K562 (cell line): ENCODE measurements at regions not wholly inside any gene's neighbourhood (a gene's known extent, or its start where the extent isn't known, plus 50 kb on each side); places are given as distances from the start of the nearest gene placed in this dataset.

Source experiments
- ATAC-seq: fragments of 200-7000 bp; cut with Tn5 transposase; 3 replicates; pipeline ENCODE4 v1.9.1; 2020; ENCODE audit warnings: moderate library complexity
- BruUV-seq: library from RNA; stranded (reverse); fragments of 400-500 nt; replicated peaks from 2 replicates; lab custom pipeline; 2021; lab: Mats Ljungman, UMichigan
- CTCF ChIA-PET: fragments of 300-600 bp; formaldehyde crosslinking; extraction: SDS; loops from one replicate; lab custom pipeline; 2021; ENCODE audit warnings: low intra/inter-chr PET ratio; lab: Yijun Ruan, JAX
- POLR2A ChIA-PET: fragments of 300-600, 350-650 bp; sonication (Branson Sonifier 250); formaldehyde crosslinking; extraction: SDS; loops from one replicate; lab custom pipeline; 2021; ENCODE audit warnings: antibody characterized with exemption, inconsistent platforms; lab: Yijun Ruan, JAX
- DNase-seq, 4 experiments: peaks; one replicate each; pipeline versions ENCODE4 v3.0.0 to v3.0.0-alpha.2; 2011 to 2018; ENCODE audit warnings: low spot score in 3 of 4, mixed read lengths in 3 of 4; ENCODE audit errors: extremely low read depth in 1 of 4
- FAIRE-seq: peaks from 2 replicates; lab custom pipeline; 2011; peaks lifted over from hg19 to GRCh38; lab: Jason Lieb, UNC
- H2AFZ ChIP-seq: 2 replicates; pipeline ENCODE4 v1.6.0; 2011; ENCODE audit warnings: low read depth, low read length, control low read depth, inconsistent platforms
- H3K27ac ChIP-seq: fragments of 200-600 bp; 3 replicates; pipeline ENCODE4 v1.8.0; 2011; ENCODE audit warnings: low read depth, mild to moderate bottlenecking, control low read depth, inconsistent platforms, low read length, moderate library complexity, mixed read lengths; ENCODE audit errors: extremely low read depth
- H3K27me3 ChIP-seq, 2 experiments: fragments of 300-600 bp in 1 of 2; 2 replicates in 1 of 2; 3 replicates in 1 of 2; pipeline versions ENCODE4 v1.6.0 to v1.8.0; 2011; ENCODE audit warnings: inconsistent platforms in 2 of 2, low read length in 2 of 2, mild to moderate bottlenecking in 1 of 2, mixed read lengths in 1 of 2, moderate library complexity in 1 of 2; ENCODE audit not compliant: control insufficient read depth in 2 of 2, insufficient read depth in 2 of 2
- H3K36me3 ChIP-seq: fragments of 300-600 bp; 3 replicates; pipeline ENCODE4 v1.8.0; 2011; ENCODE audit warnings: mild to moderate bottlenecking, low read length, inconsistent platforms; ENCODE audit not compliant: control insufficient read depth, insufficient read depth
- H3K4me1 ChIP-seq, 2 experiments: fragments of 200-600 bp in 1 of 2; replicated peaks in 1 of 2; 2 replicates in 1 of 2; 3 replicates in 1 of 2; pipeline versions ENCODE4 v1.5.1 to v1.8.0; 2011; ENCODE audit warnings: inconsistent platforms in 2 of 2, low read length in 2 of 2, mild to moderate bottlenecking in 1 of 2, mixed read lengths in 1 of 2, moderate library complexity in 1 of 2; ENCODE audit not compliant: control insufficient read depth in 2 of 2, insufficient read depth in 2 of 2
- H3K4me2 ChIP-seq: 2 replicates; pipeline ENCODE4 v1.6.1; 2011; ENCODE audit warnings: low read length, control low read depth, inconsistent platforms, mixed read lengths; ENCODE audit not compliant: insufficient read depth
- H3K4me3 ChIP-seq: fragments of 200-600 bp; sonication (generic), shearing (Covaris generic); 2 replicates; pipeline ENCODE4 v1.5.1; 2016; ENCODE audit warnings: control low read depth, inconsistent platforms
- H3K79me2 ChIP-seq: fragments of 200-600 bp; 3 replicates; pipeline ENCODE4 v1.8.0; 2011; ENCODE audit warnings: low read length, inconsistent platforms; ENCODE audit not compliant: control insufficient read depth, insufficient read depth
- H3K9ac ChIP-seq, 2 experiments: 2 replicates each; pipeline versions ENCODE4 v1.6.0 to v1.6.1; 2011; ENCODE audit warnings: low read depth in 2 of 2, low read length in 2 of 2, control low read depth in 1 of 2, inconsistent platforms in 1 of 2, mild to moderate bottlenecking in 1 of 2, mixed read lengths in 1 of 2; ENCODE audit not compliant: insufficient read depth in 1 of 2
- H3K9me1 ChIP-seq: one replicate; pipeline ENCODE4 v1.6.0; 2011; ENCODE audit warnings: inconsistent platforms, mild to moderate bottlenecking, low read length, moderate library complexity; ENCODE audit not compliant: control insufficient read depth, insufficient read depth
- H3K9me3 ChIP-seq: replicated peaks from 2 replicates; pipeline ENCODE4 v1.5.1; 2011; ENCODE audit warnings: low read depth, low read length, inconsistent platforms; ENCODE audit not compliant: control insufficient read depth, insufficient read depth
- H4K20me1 ChIP-seq: replicated peaks from 2 replicates; pipeline ENCODE4 v1.6.1; 2011; ENCODE audit warnings: low read length, inconsistent platforms, mixed read lengths; ENCODE audit not compliant: control insufficient read depth, insufficient read depth
- C11orf30 ChIP-seq: fragments of 450-650 bp; IDR thresholded peaks from 2 replicates; pipeline ENCODE4 v1.6.1; 2016; ENCODE audit warnings: low read depth, mild to moderate bottlenecking
- EP400 ChIP-seq: fragments of 450-650 bp; IDR thresholded peaks from 2 replicates; pipeline ENCODE4 v1.6.1; 2017; ENCODE audit warnings: antibody characterized with exemption, mild to moderate bottlenecking, moderate library complexity
- FOS ChIP-seq: IDR thresholded peaks from 3 replicates; pipeline ENCODE4 v1.6.1; 2011; ENCODE audit not compliant: insufficient read length; ENCODE audit errors: extremely low read depth
- ILK ChIP-seq: fragments of 450-650 bp; IDR thresholded peaks from 2 replicates; pipeline ENCODE4 v1.6.1; 2016; ENCODE audit warnings: missing genetic modification characterization, low read depth, mild to moderate bottlenecking, missing compliant biosample characterization, moderate library complexity, borderline replicate concordance
- KLF6 ChIP-seq: fragments of 250-450 bp; sonication (Bioruptor Pico); IDR thresholded peaks from 2 replicates; pipeline ENCODE4 v1.4.0; 2020; ENCODE audit warnings: mild to moderate bottlenecking, moderate library complexity, borderline replicate concordance
- MAFF ChIP-seq: IDR thresholded peaks from 2 replicates; pipeline ENCODE4 v1.6.1; 2012; ENCODE audit warnings: low read length, improper control_type of control experiment
- MAFG ChIP-seq: fragments of 450-650 bp; conservative IDR thresholded peaks from 2 replicates; pipeline ENCODE4 v1.6.1; 2016; ENCODE audit warnings: missing genetic modification characterization, missing compliant biosample characterization
- MAFK ChIP-seq: IDR thresholded peaks from 2 replicates; pipeline ENCODE4 v1.6.1; 2011; ENCODE audit warnings: low read length, improper control_type of control experiment
- MED1 ChIP-seq: sonication (generic); formaldehyde crosslinking; IDR thresholded peaks from 2 replicates; pipeline ENCODE4 v1.8.1; 2023; ENCODE audit warnings: missing genetic modification reagents, borderline replicate concordance
- NCOR1 ChIP-seq: fragments of 450-650 bp; IDR thresholded peaks from 2 replicates; pipeline ENCODE4 v1.6.1; 2016; ENCODE audit warnings: mild to moderate bottlenecking, moderate library complexity
- NUFIP1 ChIP-seq: fragments of 450-650 bp; IDR thresholded peaks from 2 replicates; pipeline ENCODE4 v1.6.1; 2018; ENCODE audit not compliant: partially characterized antibody
- SPI1 ChIP-seq: IDR thresholded peaks from 2 replicates; pipeline ENCODE4 v1.6.1; 2011; ENCODE audit warnings: low read depth, low read length, control low read depth, borderline replicate concordance
- ZKSCAN8 ChIP-seq: fragments of 200-800 bp; sonication (Bioruptor generic); IDR thresholded peaks from 2 replicates; pipeline ENCODE4 v1.6.1; 2016; ENCODE audit warnings: missing genetic modification characterization, missing compliant biosample characterization
- ZNF316 ChIP-seq: fragments of 450-650 bp; IDR thresholded peaks from 2 replicates; pipeline ENCODE4 v1.6.1; 2016
- ZNF431 ChIP-seq: sonication (generic); formaldehyde crosslinking; IDR thresholded peaks from 2 replicates; pipeline ENCODE4 v1.8.0; 2022; ENCODE audit warnings: mild to moderate bottlenecking, missing genetic modification reagents
- ZNF57 ChIP-seq: fragments of 450-650 bp; formaldehyde crosslinking; IDR thresholded peaks from 2 replicates; pipeline ENCODE4 v1.4.0; 2020; ENCODE audit warnings: mild to moderate bottlenecking, moderate library complexity
- WGBS: fragments of 100-300 bp; shearing (Covaris generic); methylation state at CpG from one replicate; pipeline ENCODE4 v1.1.6; 2016; ENCODE audit warnings: low coverage, mixed read lengths; ENCODE audit not compliant: insufficient coverage; ENCODE audit errors: missing lambda C conversion rate; 5-methylcytosine and 5-hydroxymethylcytosine counted together
- in situ Hi-C: fragments of 300-500 bp; cut with MboI; formaldehyde crosslinking; loops from 4 replicates; pipeline ENCODE4 v1.15.0; 2018; ENCODE audit warnings: inconsistent platforms, mixed read lengths
- intact Hi-C: fragments of 100-400 bp; cut with micrococcal nuclease; formaldehyde crosslinking; loops from 2 replicates; pipeline ENCODE4 v1.14.2; 2022

DNA sequence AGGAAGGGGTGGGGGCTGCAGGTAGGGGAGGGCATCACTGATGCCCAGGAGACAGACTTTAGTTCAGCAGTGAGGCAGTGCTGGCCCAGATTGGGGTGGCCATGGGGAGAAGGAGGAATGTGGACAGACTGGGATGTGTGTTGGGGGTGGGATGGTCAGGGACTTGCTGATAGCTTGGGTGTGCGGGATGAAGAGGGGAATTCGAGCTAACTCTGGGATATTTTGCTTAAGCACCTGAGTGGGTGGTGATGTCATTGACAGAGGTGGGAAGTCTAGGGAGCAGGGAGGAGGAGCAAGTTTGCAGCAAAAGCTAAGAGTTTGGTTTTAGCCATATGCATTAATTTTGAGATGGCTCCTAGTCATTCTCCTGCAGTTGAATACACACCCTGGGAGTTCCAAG is 207.5 kb downstream of the RPLP1 start:
- H3K9me3 ChIP-seq: no peaks in the 10 kb centered on the region
- TF ChIP-seq MED1 (CRISPR knock-in tag): no peak
- TF ChIP-seq, all 486 proteins: peak for 0
- ChIA-PET CTCF (no interaction called here), POLR2A (no interaction called here)
- Histone ChIP-seq H3K9me1 (no peaks in the 10 kb centered on the region), H3K79me2 (no peaks in the 10 kb centered on the region), H3K27me3 (peaks cover 12 to 13% of the 10 kb centered on the region in 2 experiments), H3K9ac (no peak overlapping the region), H2AFZ (no peak overlapping the region), H4K20me1 (no peaks in the 10 kb centered on the region), H3K4me3 (no peak overlapping the region), H3K4me2 (no peak overlapping the region), H3K36me3 (no peaks in the 10 kb centered on the region), H3K4me1 (no peaks in the 10 kb centered on the region), H3K27ac (no peak overlapping the region)
- in situ Hi-C loops (no loop called here), intact Hi-C loops (no loop called here)
- 0% methylated on average over 2 of the region's 2 CpGs for WGBS
- FAIRE-seq: no peak
- BruUV-seq: no TSS peak
- no peak for DNase-seq
- no peak for ATAC-seq

DNA sequence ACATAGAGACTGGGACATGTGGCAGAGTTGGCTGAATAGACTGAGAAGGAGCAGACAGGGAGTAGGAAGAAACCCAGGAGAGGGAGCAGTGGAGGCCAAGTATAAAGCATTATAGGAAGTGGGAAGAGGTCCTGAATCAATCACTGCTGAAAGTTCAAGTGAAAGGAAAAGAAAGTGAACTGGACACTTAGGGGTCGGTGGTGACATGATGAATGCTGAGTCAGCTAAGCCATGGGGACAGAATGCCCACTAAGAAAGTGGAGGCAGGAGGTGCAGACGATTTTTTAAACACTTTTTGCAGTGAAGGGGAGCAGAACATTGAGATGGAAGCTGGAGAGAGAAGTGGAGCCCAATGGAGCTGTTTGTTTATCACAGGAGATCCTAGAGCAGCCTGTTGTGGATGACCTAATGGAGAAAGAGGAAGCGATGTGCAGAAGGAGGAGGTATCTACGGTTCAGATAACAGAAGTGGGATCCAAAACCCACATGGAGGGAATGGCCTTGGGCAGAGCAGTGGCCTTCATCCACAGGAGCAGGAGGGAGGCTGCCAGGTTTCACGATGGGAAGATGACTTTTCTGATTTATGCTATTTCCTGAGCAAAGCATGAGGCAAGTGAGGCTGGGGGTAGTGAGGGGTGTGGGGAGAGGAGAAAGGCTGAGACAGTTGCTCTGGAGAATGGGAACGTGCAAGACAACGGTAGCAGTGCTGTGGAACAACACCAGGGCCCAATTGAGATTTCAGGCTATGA is 208.2 kb downstream of the RPLP1 start:
- 1% methylated on average over 7 of the region's 7 CpGs for WGBS
- Histone ChIP-seq H3K27ac (no peak overlapping the region), H3K4me2 (no peak overlapping the region), H3K9me3 (no peaks in the 10 kb centered on the region), H2AFZ (no peak overlapping the region), H3K4me3 (no peak overlapping the region), H3K36me3 (no peaks in the 10 kb centered on the region), H3K27me3 (peaks cover 13 to 19% of the 10 kb centered on the region in 2 experiments), H3K79me2 (no peaks in the 10 kb centered on the region), H3K9me1 (no peaks in the 10 kb centered on the region), H3K4me1 (no peaks in the 10 kb centered on the region), H4K20me1 (no peaks in the 10 kb centered on the region)
- in situ Hi-C loops: no loop called here
- ChIA-PET POLR2A (no interaction called here), CTCF (no interaction called here)
- FAIRE-seq (no peak), DNase-seq (no peak), ATAC-seq (no peak)
- no TSS peak for BruUV-seq
- intact Hi-C loops: no loop called here
- TF ChIP-seq C11orf30: peak; percentile 70
- TF ChIP-seq MAFG (tag): peak; percentile 72
- TF ChIP-seq FOS: no peak
- no peak for TF ChIP-seq KLF6
- no peak for TF ChIP-seq ZNF57
- TF ChIP-seq NUFIP1: no peak
- TF ChIP-seq ZNF316: peak; percentile 80
- no peak for TF ChIP-seq ILK
- peak; percentile 53 for TF ChIP-seq MAFF
- peak; percentile 28; the same call in 1 of the 2 replicates for TF ChIP-seq SPI1
- no peak for TF ChIP-seq EP400
- TF ChIP-seq MAFK: peak; percentile 57
- TF ChIP-seq ZKSCAN8 (CRISPR knock-in tag): no peak
- TF ChIP-seq NCOR1: no peak
- no peak for TF ChIP-seq ZNF431
- TF ChIP-seq, all 486 proteins: peak for 6
- no peak overlapping the region for H3K9ac ChIP-seq
